Loucy (cell line): ENCODE measurements at regions not wholly inside any gene's neighbourhood (a gene's known extent, or its start where the extent isn't known, plus 50 kb on each side); places are given as distances from the start of the nearest gene placed in this dataset.

ENCODE experiments used
- H2AFZ ChIP-seq: fragments of 200-600 bp; sonication (generic); 2 replicates; pipeline ENCODE4 v1.6.0; 2016; ENCODE audit warnings: antibody characterized with exemption, mild to moderate bottlenecking, low read length, moderate library complexity
- H3F3A ChIP-seq: fragments of 200-600 bp; 2 replicates; pipeline ENCODE4 v1.6.0; 2016; ENCODE audit warnings: antibody characterized with exemption, low read depth, mild to moderate bottlenecking
- H3K27me3 ChIP-seq: fragments of 200-600 bp; sonication (generic); 2 replicates; pipeline ENCODE4 v1.6.1; 2014; ENCODE audit warnings: low read length, mild to moderate bottlenecking; ENCODE audit not compliant: insufficient read depth, poor library complexity, severe bottlenecking
- H3K36me3 ChIP-seq: fragments of 200-600 bp; sonication (generic); 2 replicates; pipeline ENCODE4 v1.6.1; 2016; ENCODE audit warnings: low read length; ENCODE audit not compliant: insufficient read depth
- H3K4me1 ChIP-seq: fragments of 200-600 bp; sonication (generic); 2 replicates; pipeline ENCODE4 v1.5.1; 2014; ENCODE audit warnings: low read length, mild to moderate bottlenecking; ENCODE audit not compliant: insufficient read depth, poor library complexity, severe bottlenecking
- H3K4me2 ChIP-seq: fragments of 200-600 bp; sonication (generic); 2 replicates; pipeline ENCODE4 v1.6.0; 2014; ENCODE audit warnings: antibody characterized with exemption, low read length, low read depth, mild to moderate bottlenecking; ENCODE audit not compliant: poor library complexity, severe bottlenecking
- H3K4me3 ChIP-seq: fragments of 200-600 bp; sonication (generic); 2 replicates; pipeline ENCODE4 v1.5.1; 2014; ENCODE audit warnings: low read length, mild to moderate bottlenecking, mixed read lengths; ENCODE audit not compliant: poor library complexity, severe bottlenecking
- H3K79me2 ChIP-seq: fragments of 200-600 bp; sonication (generic); 2 replicates; pipeline ENCODE4 v1.6.1; 2014; ENCODE audit warnings: low read length; ENCODE audit not compliant: insufficient read depth
- H3K9ac ChIP-seq: fragments of 200-600 bp; sonication (generic); 2 replicates; pipeline ENCODE4 v1.6.0; 2014; ENCODE audit warnings: mild to moderate bottlenecking, low read depth, low read length, moderate library complexity; ENCODE audit not compliant: poor library complexity, severe bottlenecking
- H3K9me2 ChIP-seq: fragments of 200-600 bp; sonication (generic); replicated peaks from 2 replicates; pipeline ENCODE4 v1.6.1; 2016; ENCODE audit warnings: low read depth, low read length, mixed read lengths
- H3K9me3 ChIP-seq: fragments of 200-600 bp; sonication (generic); 2 replicates; pipeline ENCODE4 v1.6.1; 2014; ENCODE audit warnings: mild to moderate bottlenecking, antibody characterized with exemption, low read length, low read depth; ENCODE audit not compliant: insufficient read depth
- H4K20me1 ChIP-seq: fragments of 200-600 bp; sonication (generic); 2 replicates; pipeline ENCODE4 v1.6.0; 2014; ENCODE audit warnings: antibody characterized with exemption, low read length, mild to moderate bottlenecking; ENCODE audit not compliant: insufficient read depth, poor library complexity, severe bottlenecking
- CTCF ChIP-seq: fragments of 200-600 bp; sonication (generic); conservative IDR thresholded peaks from 2 replicates; pipeline ENCODE4 v1.5.1; 2014; ENCODE audit warnings: mild to moderate bottlenecking, antibody characterized with exemption, low read length
- EZH2phosphoT487 ChIP-seq: fragments of 200-600 bp; IDR thresholded peaks from 2 replicates; pipeline ENCODE4 v1.6.1; 2018; ENCODE audit warnings: antibody characterized with exemption, mild to moderate bottlenecking, moderate library complexity, borderline replicate concordance

GRCh38 chr21:16367079-16367478 lies 637.3 kb downstream of the USP25 start:
- no peak overlapping the region for H2AFZ ChIP-seq
- H3F3A ChIP-seq: no peaks in the 10 kb centered on the region
- H3K4me1 ChIP-seq: no peaks in the 10 kb centered on the region
- H3K4me2 ChIP-seq: no peak overlapping the region
- H3K27me3 ChIP-seq: no peaks in the 10 kb centered on the region
- no peaks in the 10 kb centered on the region for H4K20me1 ChIP-seq
- no peaks in the 10 kb centered on the region for H3K9me3 ChIP-seq
- H3K9ac ChIP-seq: no peak overlapping the region
- no peak for TF ChIP-seq EZH2phosphoT487
- TF ChIP-seq CTCF: no peak
- no peaks in the 10 kb centered on the region for H3K9me2 ChIP-seq
- H3K36me3 ChIP-seq: no peaks in the 10 kb centered on the region
- no peaks in the 10 kb centered on the region for H3K79me2 ChIP-seq
- no peak overlapping the region for H3K4me3 ChIP-seq

GRCh38 chr21:16370186-16370585 lies 640.4 kb downstream of the USP25 start:
- Histone ChIP-seq H3F3A (no peaks in the 10 kb centered on the region), H3K36me3 (no peaks in the 10 kb centered on the region), H3K79me2 (no peaks in the 10 kb centered on the region), H3K4me2 (no peak overlapping the region), H3K9me2 (no peaks in the 10 kb centered on the region), H4K20me1 (no peaks in the 10 kb centered on the region), H2AFZ (no peak overlapping the region), H3K9ac (no peak overlapping the region), H3K9me3 (no peaks in the 10 kb centered on the region), H3K27me3 (no peaks in the 10 kb centered on the region), H3K4me1 (no peaks in the 10 kb centered on the region), H3K4me3 (no peak overlapping the region)
- no peak for TF ChIP-seq CTCF
- TF ChIP-seq EZH2phosphoT487: no peak

GRCh38 chr21:16372586-16372985 lies 642.8 kb downstream of the USP25 start:
- no peaks in the 10 kb centered on the region for H3K36me3 ChIP-seq
- H3K4me1 ChIP-seq: no peaks in the 10 kb centered on the region
- H3K9ac ChIP-seq: no peak overlapping the region
- H4K20me1 ChIP-seq: no peaks in the 10 kb centered on the region
- no peak overlapping the region for H3K4me2 ChIP-seq
- H3K4me3 ChIP-seq: no peak overlapping the region
- H2AFZ ChIP-seq: no peak overlapping the region
- no peaks in the 10 kb centered on the region for H3K9me2 ChIP-seq
- TF ChIP-seq EZH2phosphoT487 (no peak), CTCF (no peak)
- no peaks in the 10 kb centered on the region for H3K27me3 ChIP-seq
- H3F3A ChIP-seq: no peaks in the 10 kb centered on the region
- no peaks in the 10 kb centered on the region for H3K9me3 ChIP-seq
- no peaks in the 10 kb centered on the region for H3K79me2 ChIP-seq
